ENCODE measurements at regions not wholly inside any gene's neighbourhood (a gene's known extent, or its start where the extent isn't known, plus 50 kb on each side); places are given as distances from the start of the nearest gene placed in this dataset.

DNA sequence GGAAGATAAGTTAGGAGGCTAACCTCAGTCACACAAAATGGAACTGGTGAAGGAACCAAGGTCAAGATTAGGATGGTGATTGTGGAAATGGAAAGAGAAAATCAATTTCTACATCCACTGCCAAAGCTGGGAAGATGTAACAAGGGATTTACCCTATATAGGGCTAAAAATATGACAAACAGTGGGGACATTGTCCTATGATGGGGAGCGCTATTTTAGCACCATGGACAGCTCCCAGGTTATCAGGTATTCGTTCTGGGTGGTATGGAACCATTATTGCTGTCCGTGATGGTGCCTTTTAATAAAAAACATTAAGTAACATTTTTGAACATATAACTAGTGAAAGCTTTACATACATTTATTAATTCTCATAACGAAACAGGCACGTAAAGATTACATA, 124.0 kb downstream of the NDUFA12 start:
- TF ChIP-seq, protein P1, sequence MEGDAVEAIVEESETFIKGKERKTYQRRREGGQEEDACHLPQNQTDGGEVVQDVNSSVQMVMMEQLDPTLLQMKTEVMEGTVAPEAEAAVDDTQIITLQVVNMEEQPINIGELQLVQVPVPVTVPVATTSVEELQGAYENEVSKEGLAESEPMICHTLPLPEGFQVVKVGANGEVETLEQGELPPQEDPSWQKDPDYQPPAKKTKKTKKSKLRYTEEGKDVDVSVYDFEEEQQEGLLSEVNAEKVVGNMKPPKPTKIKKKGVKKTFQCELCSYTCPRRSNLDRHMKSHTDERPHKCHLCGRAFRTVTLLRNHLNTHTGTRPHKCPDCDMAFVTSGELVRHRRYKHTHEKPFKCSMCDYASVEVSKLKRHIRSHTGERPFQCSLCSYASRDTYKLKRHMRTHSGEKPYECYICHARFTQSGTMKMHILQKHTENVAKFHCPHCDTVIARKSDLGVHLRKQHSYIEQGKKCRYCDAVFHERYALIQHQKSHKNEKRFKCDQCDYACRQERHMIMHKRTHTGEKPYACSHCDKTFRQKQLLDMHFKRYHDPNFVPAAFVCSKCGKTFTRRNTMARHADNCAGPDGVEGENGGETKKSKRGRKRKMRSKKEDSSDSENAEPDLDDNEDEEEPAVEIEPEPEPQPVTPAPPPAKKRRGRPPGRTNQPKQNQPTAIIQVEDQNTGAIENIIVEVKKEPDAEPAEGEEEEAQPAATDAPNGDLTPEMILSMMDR (IDR thresholded peaks at IDR 0.05) = no peak
- TF ChIP-seq POLR2A (IDR thresholded peaks at IDR 0.05; ENCODE audit: low read depth) = no peak

All from esophagus muscularis mucosa (tissue), 3 donors.